IMR-90 (cell line): ENCODE measurements at regions not wholly inside any gene's neighbourhood (a gene's known extent, or its start where the extent isn't known, plus 50 kb on each side); places are given as distances from the start of the nearest gene placed in this dataset.
"Not testable (repeated sequence)": the region's sequence is repeated elsewhere in the genome, so short reads cannot be mapped to it uniquely, and the experiment has no call there.

ENCODE experiments used
- ATAC-seq: fragments of 200-7000 bp; cut with Tn5 transposase; 2 replicates; pipeline ENCODE4 v1.9.1; 2020; ENCODE audit warnings: low read depth, mild to moderate bottlenecking, moderate library complexity
- BruUV-seq: library from RNA; stranded (reverse); fragments of 400-500 nt; replicated peaks from 2 replicates; lab custom pipeline; 2021; lab: Mats Ljungman, UMichigan
- CTCF ChIA-PET: fragments of 300-600 bp; formaldehyde crosslinking; extraction: SDS; loops from one replicate; lab custom pipeline; 2021; ENCODE audit warnings: antibody characterized with exemption; lab: Yijun Ruan, JAX
- POLR2A ChIA-PET: fragments of 300-600 bp; sonication (Branson Sonifier 250); formaldehyde crosslinking; loops from one replicate; lab custom pipeline; 2022; ENCODE audit warnings: antibody characterized with exemption; ENCODE audit not compliant: unreplicated experiment; lab: Charles Lee
- DNase-seq: peaks from one replicate; pipeline ENCODE4 v3.0.0; 2013
- H2AFZ ChIP-seq: replicated peaks from 2 replicates; pipeline ENCODE3; 2013; ENCODE audit warnings: low read length, mild to moderate bottlenecking; ENCODE audit not compliant: poor library complexity
- H2AK5ac ChIP-seq: 2 replicates; pipeline ENCODE4 v1.6.1; 2013; ENCODE audit warnings: low read depth, low read length, inconsistent platforms
- H2AK9ac ChIP-seq: replicated peaks from 2 replicates; pipeline ENCODE3; 2013; ENCODE audit warnings: mild to moderate bottlenecking, low read depth, low read length, moderate library complexity; ENCODE audit not compliant: poor library complexity
- H2BK120ac ChIP-seq: 2 replicates; pipeline ENCODE4 v1.6.1; 2013; ENCODE audit warnings: low read depth, low read length, inconsistent platforms
- H2BK15ac ChIP-seq: 3 replicates; pipeline ENCODE4 v1.6.1; 2013; ENCODE audit warnings: low read depth, low read length, inconsistent platforms
- H2BK20ac ChIP-seq: 2 replicates; pipeline ENCODE4 v1.6.1; 2013; ENCODE audit warnings: low read depth, mild to moderate bottlenecking, inconsistent platforms, low read length, moderate library complexity
- H2BK5ac ChIP-seq: 2 replicates; pipeline ENCODE4 v1.6.1; 2013; ENCODE audit warnings: mild to moderate bottlenecking, low read depth, low read length, inconsistent platforms; ENCODE audit not compliant: poor library complexity, severe bottlenecking
- H3K14ac ChIP-seq: replicated peaks from 2 replicates; pipeline ENCODE4 v1.6.1; 2013; ENCODE audit warnings: low read depth, low read length, inconsistent platforms
- H3K18ac ChIP-seq: 2 replicates; pipeline ENCODE4 v1.6.1; 2013; ENCODE audit warnings: low read depth, low read length, control low read depth
- H3K23ac ChIP-seq: 2 replicates; pipeline ENCODE4 v1.6.1; 2013; ENCODE audit warnings: low read depth, low read length, inconsistent platforms
- H3K27ac ChIP-seq: 2 replicates; pipeline ENCODE4 v1.5.1; 2013; ENCODE audit warnings: mild to moderate bottlenecking, control low read depth, low read length; ENCODE audit not compliant: insufficient read depth
- H3K27me3 ChIP-seq: 2 replicates; pipeline ENCODE4 v1.6.1; 2013; ENCODE audit warnings: low read length; ENCODE audit not compliant: control insufficient read depth, insufficient read depth
- H3K36me3 ChIP-seq: 2 replicates; pipeline ENCODE4 v1.6.1; 2013; ENCODE audit warnings: low read length, mixed read lengths; ENCODE audit not compliant: control insufficient read depth, insufficient read depth
- H3K4ac ChIP-seq: 2 replicates; pipeline ENCODE4 v1.6.1; 2013; ENCODE audit warnings: low read depth, low read length, inconsistent platforms
- H3K4me1 ChIP-seq: 2 replicates; pipeline ENCODE4 v1.6.1; 2013; ENCODE audit warnings: low read length, mixed read lengths; ENCODE audit not compliant: control insufficient read depth, insufficient read depth
- H3K4me2 ChIP-seq: 2 replicates; pipeline ENCODE4 v1.6.1; 2013; ENCODE audit warnings: low read depth, mild to moderate bottlenecking, control low read depth, low read length, moderate library complexity
- H3K4me3 ChIP-seq: 2 replicates; pipeline ENCODE4 v1.5.1; 2013; ENCODE audit warnings: low read depth, mild to moderate bottlenecking, control low read depth, low read length, moderate library complexity; ENCODE audit not compliant: insufficient read depth
- H3K56ac ChIP-seq: 2 replicates; pipeline ENCODE4 v1.6.1; 2013; ENCODE audit warnings: low read length, inconsistent platforms; ENCODE audit not compliant: insufficient read depth; ENCODE audit errors: extremely low read depth
- H3K79me1 ChIP-seq, 2 experiments: 2 replicates each; pipeline ENCODE4 v1.6.1; 2013; ENCODE audit warnings: low read length in 2 of 2, inconsistent platforms in 1 of 2, low read depth in 1 of 2
- H3K9ac ChIP-seq: 2 replicates; pipeline ENCODE4 v1.6.1; 2013; ENCODE audit warnings: low read depth, low read length, control low read depth
- H3K9me1 ChIP-seq: 2 replicates; pipeline ENCODE4 v1.6.1; 2013; ENCODE audit warnings: low read length, inconsistent platforms; ENCODE audit not compliant: insufficient read depth
- H3K9me3 ChIP-seq: 2 replicates; pipeline ENCODE4 v1.6.1; 2013; ENCODE audit warnings: low read length; ENCODE audit not compliant: control insufficient read depth, insufficient read depth
- H4K20me1 ChIP-seq: 2 replicates; pipeline ENCODE4 v1.6.1; 2013; ENCODE audit warnings: low read length, inconsistent platforms; ENCODE audit not compliant: insufficient read depth
- H4K5ac ChIP-seq: 2 replicates; pipeline ENCODE4 v1.6.1; 2013; ENCODE audit warnings: mild to moderate bottlenecking, low read depth, low read length, control low read depth
- H4K8ac ChIP-seq, 2 experiments: 2 replicates each; pipeline ENCODE4 v1.6.1; 2013; ENCODE audit warnings: low read depth in 2 of 2, low read length in 2 of 2, control low read depth in 1 of 2, inconsistent platforms in 1 of 2
- H4K91ac ChIP-seq: 2 replicates; pipeline ENCODE4 v1.6.1; 2013; ENCODE audit warnings: low read depth, low read length, inconsistent platforms; ENCODE audit not compliant: insufficient read depth
- BHLHE40 ChIP-seq: fragments of 150-350 bp; IDR thresholded peaks from 2 replicates; pipeline ENCODE4 v1.6.1; 2016; ENCODE audit warnings: mild to moderate bottlenecking, low read depth, low read length
- CHD1 ChIP-seq: IDR thresholded peaks from 2 replicates; pipeline ENCODE4 v1.6.1; 2012; ENCODE audit warnings: low read depth, low read length, improper control_type of control experiment
- CTCF ChIP-seq: conservative IDR thresholded peaks from 2 replicates; pipeline ENCODE4 v1.5.1; 2012; ENCODE audit warnings: mild to moderate bottlenecking, low read depth, low read length, improper control_type of control experiment
- RCOR1 ChIP-seq: IDR thresholded peaks from 2 replicates; pipeline ENCODE4 v1.6.1; 2012; ENCODE audit warnings: mild to moderate bottlenecking, low read length, improper control_type of control experiment; ENCODE audit not compliant: insufficient replicate concordance
- RFX5 ChIP-seq: IDR thresholded peaks from 2 replicates; pipeline ENCODE4 v1.8.0; 2012; ENCODE audit warnings: low read depth, mild to moderate bottlenecking, low read length, moderate library complexity
- WGBS, 2 experiments: methylation state at CpG; one replicate each; pipeline versions ENCODE4 v1.1.5 to v1.1.7; 2013; ENCODE audit warnings: missing lambda C conversion rate in 2 of 2; ENCODE audit not compliant: insufficient read length in 1 of 2; ENCODE audit errors: extremely low coverage in 2 of 2; 5-methylcytosine and 5-hydroxymethylcytosine counted together
- dilution Hi-C: fragments of 300-500 bp; cut with HindIII; formaldehyde crosslinking; loops from one replicate; pipeline ENCODE4 v1.14.3; 2018; ENCODE audit warnings: low sequenced_read_pairs; ENCODE audit not compliant: unreplicated experiment
- in situ Hi-C: fragments of 300-500 bp; cut with MboI; formaldehyde crosslinking; loops from 3 replicates; pipeline ENCODE4 v1.14.3; 2019; ENCODE audit warnings: low sequenced_read_pairs, inconsistent platforms, mixed read lengths
- intact Hi-C: fragments of 100-400 bp; cut with micrococcal nuclease; formaldehyde crosslinking; loops from 2 replicates; pipeline ENCODE4 v1.10.0; 2022

- CTCF ChIA-PET = no interaction called here
- H4K91ac ChIP-seq = no peak overlapping the region
- intact Hi-C loops = no loop called here
- H3K4me1 ChIP-seq = no peaks in the 10 kb centered on the region
- H2AFZ ChIP-seq = peak overlapping the region; percentile 58
- ATAC-seq (no peak), DNase-seq (no peak)
- no TSS peak for BruUV-seq
- H3K4ac ChIP-seq = no peak overlapping the region
- no peak overlapping the region for H3K23ac ChIP-seq
- H4K5ac ChIP-seq = no peak overlapping the region
- H3K4me3 ChIP-seq = no peak overlapping the region
- H3K27ac ChIP-seq = no peak overlapping the region
- dilution Hi-C loops = no loop called here
- H4K20me1 ChIP-seq = no peaks in the 10 kb centered on the region
- WGBS, 2 experiments = no CpG with 5 or more reads among the region's 5 CpGs
- TF ChIP-seq CTCF (0 out of 2 replicates have a peak, but pooled peaks have one; percentile 2), CHD1 (no peak), RCOR1 (no peak), BHLHE40 (no peak), RFX5 (no peak)
- H3K79me1 ChIP-seq = no peaks in the 10 kb centered on the region
- no peak overlapping the region for H2BK20ac ChIP-seq
- H3K56ac ChIP-seq = no peak overlapping the region
- H3K14ac ChIP-seq = no peak overlapping the region
- H3K18ac ChIP-seq = no peak overlapping the region
- no peak overlapping the region for H2BK15ac ChIP-seq
- H2AK5ac ChIP-seq = no peak overlapping the region
- H3K27me3 ChIP-seq = no peaks in the 10 kb centered on the region
- POLR2A ChIA-PET = no interaction called here
- H4K8ac ChIP-seq = no peak overlapping the region
- no peak overlapping the region for H2BK120ac ChIP-seq
- no peak overlapping the region for H2AK9ac ChIP-seq
- in situ Hi-C loops = no loop called here
- no peak overlapping the region for H3K4me2 ChIP-seq
- no peak overlapping the region for H3K9ac ChIP-seq
- no peaks in the 10 kb centered on the region; the same call in 1 of the 2 replicates for H3K9me3 ChIP-seq
- 0 out of 2 replicates have a peak, but pooled peaks cover 3% of the 10 kb centered on the region for H3K9me1 ChIP-seq
- no peak overlapping the region for H2BK5ac ChIP-seq
- no peaks in the 10 kb centered on the region for H3K36me3 ChIP-seq
Observed at GRCh38 chr2:167331636-167332232, 443.5 kb downstream of the XIRP2 start.

GRCh38 chr2:167328808-167329207 is 440.5 kb downstream of the XIRP2 start:
- WGBS, 2 experiments = 100% methylated on average over 2 of the region's 8 CpGs; no CpG with 5 or more reads in 1 of the 2 experiments
- H2BK20ac ChIP-seq, H4K91ac ChIP-seq, H4K20me1 ChIP-seq, H2AK9ac ChIP-seq, BruUV-seq, H3K23ac ChIP-seq, in situ Hi-C loops, H4K5ac ChIP-seq, H3K27ac ChIP-seq, H3K4ac ChIP-seq, H3K4me3 ChIP-seq, H3K9me1 ChIP-seq, POLR2A ChIA-PET, H4K8ac ChIP-seq, H2AK5ac ChIP-seq, H3K27me3 ChIP-seq, H3K18ac ChIP-seq, H3K79me1 ChIP-seq, ATAC-seq, H2BK15ac ChIP-seq, H3K4me1 ChIP-seq, H2BK5ac ChIP-seq, DNase-seq, H2BK120ac ChIP-seq, H3K36me3 ChIP-seq, intact Hi-C loops, H3K4me2 ChIP-seq, H3K9ac ChIP-seq, H3K56ac ChIP-seq, H3K14ac ChIP-seq, dilution Hi-C loops, H3K9me3 ChIP-seq, H2AFZ ChIP-seq: not testable (repeated sequence)
- CTCF ChIA-PET = interaction anchor here (0.7 kb wide), 1 partner anchor 775 kb away, joined by 3 read pairs; no protein-coding TSS in a partner anchor
